ENCODE measurements at regions not wholly inside any gene's neighbourhood (a gene's known extent, or its start where the extent isn't known, plus 50 kb on each side); places are given as distances from the start of the nearest gene placed in this dataset.

DNA sequence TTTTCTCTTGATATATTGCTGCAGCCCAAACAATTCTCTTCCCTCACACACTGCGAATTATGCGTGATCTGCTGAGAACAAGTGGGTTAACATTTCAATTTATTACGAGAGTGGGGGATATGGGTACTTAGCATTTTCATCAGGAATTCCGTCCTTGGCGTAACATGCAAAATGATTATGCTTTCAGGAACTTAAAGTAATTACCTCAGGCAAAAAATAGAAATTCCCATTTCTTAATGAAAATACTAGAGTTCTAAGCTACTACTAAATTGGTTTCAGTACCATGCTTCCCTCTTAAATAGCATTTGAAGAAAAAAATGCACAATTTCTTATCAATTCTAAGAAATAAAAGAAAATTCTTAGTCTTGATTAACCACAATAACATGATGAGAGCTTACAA lies 213.5 kb downstream of the GPAM start:
- Histone ChIP-seq H3K4ac (replicated peaks; ENCODE audit: insufficient read length, low read depth, low read length) (no peak overlapping the region), H3K4me1 (replicated peaks in 1 of 4; ENCODE audit: control insufficient read depth in 3 of 4, insufficient read depth in 4 of 4, low read length in 3 of 4) (no peaks in the 10 kb centered on the region), H3K79me1 (ENCODE audit: low read depth, low read length) (no peaks in the 10 kb centered on the region), H2BK15ac (ENCODE audit: low read length) (no peak overlapping the region), H2BK20ac (ENCODE audit: low read length) (no peak overlapping the region), H4K91ac (replicated peaks; ENCODE audit: insufficient read length, low read length) (no peak overlapping the region), H3K14ac (ENCODE audit: insufficient read length) (no peak overlapping the region), H3K18ac (ENCODE audit: extremely low read depth, low read length) (no peak overlapping the region), H2AK5ac (ENCODE audit: low read depth, low read length) (no peak overlapping the region), H3K36me3 (ENCODE audit: control insufficient read depth in 2 of 4, insufficient read depth in 4 of 4, low read length in 3 of 4) (no peaks in the 10 kb centered on the region), H3K56ac (replicated peaks; ENCODE audit: insufficient read length, low read depth, low read length) (no peak overlapping the region), H3K27me3 (replicated peaks in 1 of 4; ENCODE audit: control insufficient read depth in 3 of 4, extremely low read depth in 1 of 4, insufficient read depth in 3 of 4, low read length in 3 of 4) (no peaks in the 10 kb centered on the region), H2BK5ac (ENCODE audit: low read depth, low read length) (no peak overlapping the region), H3K27ac (ENCODE audit: low read depth, low read length) (no peak overlapping the region), H3K4me3 (ENCODE audit: extremely low read depth in 1 of 4, insufficient read depth in 2 of 4, low read depth in 3 of 4, low read length in 4 of 4) (no peak overlapping the region), H4K5ac (ENCODE audit: insufficient read length, low read depth, low read length) (no peak overlapping the region), H3K79me2 (ENCODE audit: control insufficient read depth in 1 of 2, insufficient read depth in 2 of 2, low read length in 2 of 2) (no peaks in the 10 kb centered on the region), H2BK12ac (ENCODE audit: low read depth, low read length) (no peak overlapping the region), H3K9me3 (ENCODE audit: insufficient read depth in 2 of 2, low read depth in 1 of 2, low read length in 1 of 2) (no peaks in the 10 kb centered on the region), H4K8ac (ENCODE audit: extremely low read depth, insufficient read depth, low read length) (no peak overlapping the region), H3K23me2 (ENCODE audit: low read depth, low read length) (no peaks in the 10 kb centered on the region), H3K9ac (replicated peaks in 1 of 4; ENCODE audit: extremely low read depth in 1 of 4, low read depth in 3 of 4, low read length in 3 of 4) (no peak overlapping the region), H3K23ac (ENCODE audit: insufficient read length) (no peak overlapping the region), H2BK120ac (replicated peaks; ENCODE audit: low read depth, low read length) (no peak overlapping the region), H3K4me2 (ENCODE audit: insufficient read depth in 1 of 2, low read depth in 2 of 2, low read length in 2 of 2) (no peak overlapping the region), H2AFZ (ENCODE audit: low read length) (no peak overlapping the region), H4K20me1 (replicated peaks in 1 of 2; ENCODE audit: control insufficient read depth in 1 of 2, insufficient read depth in 2 of 2, low read length in 2 of 2) (no peaks in the 10 kb centered on the region)
- FAIRE-seq (no peak), DNase-seq (ENCODE audit: low read depth in 1 of 2, low spot score in 2 of 2) (no peak)
- ChIA-PET POLR2A (ENCODE audit: partially characterized antibody) (no interaction called here), CTCF (ENCODE audit: partially characterized antibody) (interaction anchor here (0.9 to 1.8 kb wide), 3 partner anchors 11 to 149 kb away, joined by 3 to 6 read pairs (median 4); no protein-coding TSS in a partner anchor)
- no peak for TF ChIP-seq HDAC6 (IDR thresholded peaks at IDR 0.05; ENCODE audit: low read depth, low read length)
- TF ChIP-seq EP300 (IDR thresholded peaks at IDR 0.05; ENCODE audit: borderline replicate concordance in 1 of 2, low read depth in 2 of 2, low read length in 2 of 2): no peak
- TF ChIP-seq SUZ12 (IDR thresholded peaks at IDR 0.05; ENCODE audit: low read length): no peak
- TF ChIP-seq, protein P1, sequence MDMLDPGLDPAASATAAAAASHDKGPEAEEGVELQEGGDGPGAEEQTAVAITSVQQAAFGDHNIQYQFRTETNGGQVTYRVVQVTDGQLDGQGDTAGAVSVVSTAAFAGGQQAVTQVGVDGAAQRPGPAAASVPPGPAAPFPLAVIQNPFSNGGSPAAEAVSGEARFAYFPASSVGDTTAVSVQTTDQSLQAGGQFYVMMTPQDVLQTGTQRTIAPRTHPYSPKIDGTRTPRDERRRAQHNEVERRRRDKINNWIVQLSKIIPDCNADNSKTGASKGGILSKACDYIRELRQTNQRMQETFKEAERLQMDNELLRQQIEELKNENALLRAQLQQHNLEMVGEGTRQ (IDR thresholded peaks at IDR 0.05; ENCODE audit: low read length): no peak
- TF ChIP-seq, protein P2, sequence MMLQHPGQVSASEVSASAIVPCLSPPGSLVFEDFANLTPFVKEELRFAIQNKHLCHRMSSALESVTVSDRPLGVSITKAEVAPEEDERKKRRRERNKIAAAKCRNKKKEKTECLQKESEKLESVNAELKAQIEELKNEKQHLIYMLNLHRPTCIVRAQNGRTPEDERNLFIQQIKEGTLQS (IDR thresholded peaks at IDR 0.05; ENCODE audit: insufficient read depth, low read depth, low read length): no peak
- 98% methylated on average over 5 of the region's 5 CpGs; no CpG with 5 or more reads in 1 of the 2 experiments for WGBS, 2 experiments (ENCODE audit: extremely low coverage in 1 of 2, insufficient coverage in 1 of 2, insufficient read length in 1 of 2, insufficient replicate concordance in 2 of 2, low coverage in 1 of 2, low lambda C conversion rate in 2 of 2, missing lambda C conversion rate in 1 of 2)

Measured in H1 (cell line).